Liver (tissue), 8 donors: ENCODE measurements at regions not wholly inside any gene's neighbourhood (a gene's known extent, or its start where the extent isn't known, plus 50 kb on each side); places are given as distances from the start of the nearest gene placed in this dataset.

ENCODE experiments used
- DNase-seq: peaks from one replicate; pipeline ENCODE4 v3.0.0-alpha.2; 2017; ENCODE audit warnings: low spot score
- H3K27ac ChIP-seq, 2 donors: one replicate each; pipeline ENCODE4 v1.7.0; 2013; ENCODE audit warnings: inconsistent platforms in 2 of 2, low read length in 2 of 2, control low read depth in 1 of 2, low read depth in 1 of 2, mild to moderate bottlenecking in 1 of 2
- H3K27me3 ChIP-seq, 4 donors: one replicate each; pipeline versions ENCODE4 v1.6.1 to v1.7.0; 2013; ENCODE audit warnings: low read length in 3 of 4, inconsistent platforms in 1 of 4, mild to moderate bottlenecking in 1 of 4, moderate library complexity in 1 of 4; ENCODE audit not compliant: control insufficient read depth in 4 of 4, insufficient read depth in 4 of 4
- H3K36me3 ChIP-seq, 4 donors: one replicate each; pipeline versions ENCODE4 v1.6.1 to v1.7.0; 2013; ENCODE audit warnings: low read length in 3 of 4, mild to moderate bottlenecking in 3 of 4, low read depth in 1 of 4, moderate library complexity in 1 of 4; ENCODE audit not compliant: control insufficient read depth in 4 of 4, insufficient read depth in 3 of 4
- H3K4me1 ChIP-seq, 4 donors: one replicate each; pipeline versions ENCODE4 v1.6.1 to v1.7.0; 2013; ENCODE audit warnings: low read length in 3 of 4, mild to moderate bottlenecking in 3 of 4, moderate library complexity in 1 of 4; ENCODE audit not compliant: control insufficient read depth in 4 of 4, insufficient read depth in 4 of 4
- H3K4me3 ChIP-seq, 3 donors: one replicate each; pipeline versions ENCODE4 v1.6.1 to v1.7.0; 2013; ENCODE audit warnings: low read length in 3 of 3, control low read depth in 1 of 3, low read depth in 1 of 3, mild to moderate bottlenecking in 1 of 3
- H3K9ac ChIP-seq, 2 donors: one replicate each; pipeline ENCODE4 v1.7.0; 2013; ENCODE audit warnings: low read length in 2 of 2, mild to moderate bottlenecking in 2 of 2, moderate library complexity in 2 of 2, control low read depth in 1 of 2, low read depth in 1 of 2
- H3K9me3 ChIP-seq, 4 donors: one replicate each; pipeline versions ENCODE4 v1.6.1 to v1.7.0; 2013; ENCODE audit warnings: low read length in 3 of 4; ENCODE audit not compliant: control insufficient read depth in 4 of 4
- ATF3 ChIP-seq: IDR thresholded peaks from 2 replicates; pipeline ENCODE4 v1.6.1; 2016; ENCODE audit warnings: antibody characterized with exemption
- CTCF ChIP-seq: fragments of 150-350 bp; IDR thresholded peaks from 2 replicates; pipeline ENCODE4 v1.5.1; 2017; ENCODE audit warnings: improper control_type of control experiment, low read depth, low read length; ENCODE audit not compliant: missing input control
- EGR1 ChIP-seq, 2 donors: IDR thresholded peaks; 2 replicates each; pipeline ENCODE4 v1.6.1; 2016 to 2018; ENCODE audit warnings: antibody characterized with exemption in 2 of 2, low read depth in 2 of 2
- FOXA1 ChIP-seq: IDR thresholded peaks from 2 replicates; pipeline ENCODE4 v1.6.1; 2016; ENCODE audit warnings: antibody characterized with exemption
- FOXA2 ChIP-seq: IDR thresholded peaks from 2 replicates; pipeline ENCODE4 v1.6.1; 2016; ENCODE audit warnings: antibody characterized with exemption
- GABPA ChIP-seq, 2 donors: IDR thresholded peaks in 1 of 2; conservative IDR thresholded peaks in 1 of 2; 2 replicates each; pipeline ENCODE4 v1.6.1; 2016; ENCODE audit warnings: antibody characterized with exemption in 2 of 2, mild to moderate bottlenecking in 1 of 2, moderate library complexity in 1 of 2
- HNF4A ChIP-seq, 2 donors: conservative IDR thresholded peaks; 2 replicates each; pipeline ENCODE4 v1.6.1; 2016; ENCODE audit warnings: antibody characterized with exemption in 2 of 2, mild to moderate bottlenecking in 2 of 2
- HNF4G ChIP-seq: IDR thresholded peaks from 2 replicates; pipeline ENCODE4 v1.6.1; 2016; ENCODE audit warnings: antibody characterized with exemption
- JUND ChIP-seq, 2 donors: IDR thresholded peaks; 2 replicates each; pipeline ENCODE4 v1.6.1; 2016; ENCODE audit warnings: antibody characterized with exemption in 2 of 2
- MAX ChIP-seq: IDR thresholded peaks from 2 replicates; pipeline ENCODE4 v1.6.1; 2016; ENCODE audit warnings: antibody characterized with exemption
- NR2F2 ChIP-seq: IDR thresholded peaks from 2 replicates; pipeline ENCODE4 v1.6.1; 2016; ENCODE audit warnings: antibody characterized with exemption
- RAD21 ChIP-seq, 2 donors: IDR thresholded peaks; 2 replicates each; pipeline ENCODE4 v1.6.1; 2016; ENCODE audit warnings: antibody characterized with exemption in 2 of 2, mild to moderate bottlenecking in 2 of 2
- REST ChIP-seq: IDR thresholded peaks from 2 replicates; pipeline ENCODE4 v1.6.1; 2016; ENCODE audit warnings: antibody characterized with exemption, mild to moderate bottlenecking
- SP1 ChIP-seq: IDR thresholded peaks from 2 replicates; pipeline ENCODE4 v1.6.1; 2018; ENCODE audit warnings: antibody characterized with exemption, mild to moderate bottlenecking
- TAF1 ChIP-seq: conservative IDR thresholded peaks from 2 replicates; pipeline ENCODE4 v1.6.1; 2016; ENCODE audit warnings: antibody characterized with exemption, mild to moderate bottlenecking
- YY1 ChIP-seq: IDR thresholded peaks from 2 replicates; pipeline ENCODE4 v1.6.1; 2016; ENCODE audit warnings: antibody characterized with exemption, mild to moderate bottlenecking
- ZBTB33 ChIP-seq: IDR thresholded peaks from 2 replicates; pipeline ENCODE4 v1.6.1; 2016; ENCODE audit warnings: antibody characterized with exemption
- WGBS: extraction: QIAGEN DNeasy Blood & Tissue Kit; methylation state at CpG from one replicate; pipeline ENCODE4 v1.1.7; 2013; 5-methylcytosine and 5-hydroxymethylcytosine counted together
- donor health status: healthy.
- donor health status: healthy.
- donor health status: healthy.
- donor health status: healthy.
- donor health status: healthy.

- Histone ChIP-seq H3K4me3 (no peak overlapping the region), H3K36me3 (no peaks in the 10 kb centered on the region), H3K27ac (no peak overlapping the region), H3K4me1 (no peaks in the 10 kb centered on the region), H3K9ac (no peak overlapping the region), H3K9me3 (peaks cover 0 to 1% (median 0%) of the 10 kb centered on the region in 4 donors), H3K27me3 (no peaks in the 10 kb centered on the region)
- DNase-seq = no peak
- TF ChIP-seq EGR1 (IDR thresholded peaks at IDR 0.05; ENCODE audit: low read depth in 2 of 2) (no peak), HNF4A (conservative IDR thresholded peaks at IDR 0.05) (no peak), RAD21 (IDR thresholded peaks at IDR 0.05) (no peak), ATF3 (no peak), NR2F2 (no peak), HNF4G (no peak), FOXA1 (no peak), FOXA2 (no peak), REST (no peak), ZBTB33 (no peak), JUND (IDR thresholded peaks at IDR 0.05) (no peak), TAF1 (no peak), GABPA (IDR thresholded peaks at IDR 0.05 in 1 of 2, conservative IDR thresholded peaks at IDR 0.05 in 1 of 2) (no peak), CTCF (no peak), YY1 (no peak)
These were observed 56.2 kb upstream of the TMEFF2 start for GRCh38 chr2:192250961-192251360.

- WGBS = 83% methylated on average over 3 of the region's 3 CpGs
- TF ChIP-seq SP1 (no peak), YY1 (no peak), FOXA2 (no peak), CTCF (no peak), MAX (no peak), RAD21 (IDR thresholded peaks at IDR 0.05) (no peak), ATF3 (no peak), HNF4G (no peak), TAF1 (no peak), GABPA (IDR thresholded peaks at IDR 0.05 in 1 of 2, conservative IDR thresholded peaks at IDR 0.05 in 1 of 2) (no peak), FOXA1 (no peak), ZBTB33 (no peak)
These were observed 52.7 kb upstream of the TMEFF2 start for GRCh38 chr2:192247456-192247855.

More at GRCh38 chr2:192247456-192247855, 52.7 kb upstream of the TMEFF2 start:
- Histone ChIP-seq H3K27ac (no peak overlapping the region), H3K4me1 (no peaks in the 10 kb centered on the region), H3K4me3 (no peak overlapping the region), H3K9ac (no peak overlapping the region), H3K27me3 (no peaks in the 10 kb centered on the region), H3K36me3 (no peaks in the 10 kb centered on the region), H3K9me3 (peaks cover 0 to 1% (median 0%) of the 10 kb centered on the region in 4 donors)
- no peak for DNase-seq
